OCI-LY1 (cell line): ENCODE measurements at regions not wholly inside any gene's neighbourhood (a gene's known extent, or its start where the extent isn't known, plus 50 kb on each side); places are given as distances from the start of the nearest gene placed in this dataset.

ENCODE experiments used
- H2AFZ ChIP-seq: fragments of 200-600 bp; sonication (generic), shearing (Covaris generic); 2 replicates; pipeline ENCODE4 v1.6.0; 2014; ENCODE audit warnings: antibody characterized with exemption, mild to moderate bottlenecking, low read length
- H3F3A ChIP-seq: fragments of 200-600 bp; sonication (generic), shearing (Covaris generic); 2 replicates; pipeline ENCODE4 v1.6.0; 2014; ENCODE audit warnings: mild to moderate bottlenecking, antibody characterized with exemption, low read length, moderate library complexity; ENCODE audit not compliant: insufficient read depth
- H3K27ac ChIP-seq: fragments of 200-600 bp; sonication (generic); 2 replicates; pipeline ENCODE4 v1.5.1; 2014; ENCODE audit warnings: low read length, mixed run types, mild to moderate bottlenecking, low read depth; ENCODE audit not compliant: poor library complexity, severe bottlenecking
- H3K27me3 ChIP-seq: fragments of 200-600 bp; sonication (generic); 2 replicates; pipeline ENCODE4 v1.6.0; 2014; ENCODE audit warnings: antibody characterized with exemption, mild to moderate bottlenecking, low read length, moderate library complexity; ENCODE audit not compliant: insufficient read depth
- H3K36me3 ChIP-seq: fragments of 200-600 bp; sonication (generic); 2 replicates; pipeline ENCODE4 v1.6.1; 2014; ENCODE audit warnings: mild to moderate bottlenecking, antibody characterized with exemption, low read length, moderate library complexity, mixed read lengths; ENCODE audit not compliant: insufficient read depth
- H3K4me1 ChIP-seq: fragments of 200-600 bp; sonication (generic); 2 replicates; pipeline ENCODE4 v1.5.1; 2014; ENCODE audit warnings: mild to moderate bottlenecking, low read length, moderate library complexity; ENCODE audit not compliant: insufficient read depth, severe bottlenecking
- H3K4me2 ChIP-seq: fragments of 200-600 bp; sonication (generic), shearing (Covaris generic); 2 replicates; pipeline ENCODE4 v1.6.1; 2014; ENCODE audit warnings: low read length
- H3K4me3 ChIP-seq: fragments of 200-600 bp; sonication (generic); 2 replicates; pipeline ENCODE4 v1.5.1; 2014; ENCODE audit warnings: low read length, low read depth, mild to moderate bottlenecking, mixed read lengths; ENCODE audit not compliant: poor library complexity, severe bottlenecking
- H3K79me2 ChIP-seq: fragments of 200-600 bp; shearing (Covaris generic); 2 replicates; pipeline ENCODE4 v1.6.1; 2016; ENCODE audit warnings: mixed run types, low read length, mixed read lengths; ENCODE audit not compliant: insufficient read depth
- H3K9ac ChIP-seq: fragments of 200-600 bp; sonication (generic), shearing (Covaris generic); 2 replicates; pipeline ENCODE4 v1.6.1; 2014; ENCODE audit warnings: mild to moderate bottlenecking, low read length, mixed read lengths
- H3K9me2 ChIP-seq: fragments of 200-600 bp; sonication (generic), shearing (Covaris generic); 2 replicates; pipeline ENCODE4 v1.6.1; 2014; ENCODE audit warnings: low read depth, mild to moderate bottlenecking, low read length, mixed read lengths
- H3K9me3 ChIP-seq: fragments of 200-600 bp; shearing (Covaris generic); 2 replicates; pipeline ENCODE4 v1.6.1; 2014; ENCODE audit warnings: low read length, mixed read lengths
- H4K20me1 ChIP-seq: fragments of 200-600 bp; sonication (generic), shearing (Covaris generic); 2 replicates; pipeline ENCODE4 v1.6.0; 2016; ENCODE audit warnings: mild to moderate bottlenecking, low read length; ENCODE audit not compliant: insufficient read depth
- CTCF ChIP-seq: fragments of 200-600 bp; sonication (generic), shearing (Covaris generic); IDR thresholded peaks from 2 replicates; pipeline ENCODE4 v1.5.1; 2017; ENCODE audit warnings: mild to moderate bottlenecking, antibody characterized with exemption, low read length, moderate library complexity, mixed read lengths
- EZH2 ChIP-seq: fragments of 200-600 bp; sonication (generic), shearing (Covaris generic); IDR thresholded peaks from 2 replicates; pipeline ENCODE4 v1.8.0; 2017; ENCODE audit warnings: borderline replicate concordance, mixed run types, mild to moderate bottlenecking, antibody characterized with exemption, low read length, moderate library complexity, mixed read lengths

- no peaks in the 10 kb centered on the region for H3K9me3 ChIP-seq
- no peaks in the 10 kb centered on the region for H4K20me1 ChIP-seq
- H3K4me1 ChIP-seq = no peaks in the 10 kb centered on the region
- no peak overlapping the region for H2AFZ ChIP-seq
- H3K9me2 ChIP-seq = no peaks in the 10 kb centered on the region
- H3K36me3 ChIP-seq = no peaks in the 10 kb centered on the region
- H3K4me2 ChIP-seq = no peak overlapping the region
- no peaks in the 10 kb centered on the region; the same call in 1 of the 2 replicates for H3K27me3 ChIP-seq
- no peaks in the 10 kb centered on the region for H3K79me2 ChIP-seq
- no peak overlapping the region for H3K9ac ChIP-seq
- TF ChIP-seq CTCF (no peak), EZH2 (no peak)
- no peak overlapping the region for H3K4me3 ChIP-seq
- H3F3A ChIP-seq = no peaks in the 10 kb centered on the region
- no peak overlapping the region for H3K27ac ChIP-seq
Measured at GRCh38 chr5:42879291-42879690, 67.6 kb upstream of the SELENOP start.

- Histone ChIP-seq H3K79me2 (no peaks in the 10 kb centered on the region), H2AFZ (no peak overlapping the region)
Measured at GRCh38 chr5:42878550-42878949, 66.9 kb upstream of the SELENOP start.

GRCh38 chr5:42878041-42878440 is 66.3 kb upstream of the SELENOP start:
- H3K9me3 ChIP-seq = no peaks in the 10 kb centered on the region
- no peak overlapping the region for H3K4me3 ChIP-seq
- no peaks in the 10 kb centered on the region for H3K27me3 ChIP-seq
- H3K9ac ChIP-seq = no peak overlapping the region
- no peaks in the 10 kb centered on the region for H3K36me3 ChIP-seq
- no peaks in the 10 kb centered on the region for H4K20me1 ChIP-seq
- H3K79me2 ChIP-seq = no peaks in the 10 kb centered on the region
- H3K4me2 ChIP-seq = no peak overlapping the region
- no peaks in the 10 kb centered on the region for H3F3A ChIP-seq
- H3K9me2 ChIP-seq = no peaks in the 10 kb centered on the region
- H2AFZ ChIP-seq = no peak overlapping the region
- H3K4me1 ChIP-seq = no peaks in the 10 kb centered on the region
- H3K27ac ChIP-seq = no peak overlapping the region
- TF ChIP-seq EZH2 = no peak

More at GRCh38 chr5:42878550-42878949, 66.9 kb upstream of the SELENOP start:
- no peaks in the 10 kb centered on the region for H3F3A ChIP-seq
- no peaks in the 10 kb centered on the region for H3K36me3 ChIP-seq
- H3K4me2 ChIP-seq = no peak overlapping the region
- no peak overlapping the region for H3K4me3 ChIP-seq
- H3K9me2 ChIP-seq = no peaks in the 10 kb centered on the region
- no peaks in the 10 kb centered on the region for H4K20me1 ChIP-seq
- no peak overlapping the region for H3K9ac ChIP-seq
- H3K27me3 ChIP-seq = no peaks in the 10 kb centered on the region; the same call in 1 of the 2 replicates
- H3K4me1 ChIP-seq = no peaks in the 10 kb centered on the region
- H3K9me3 ChIP-seq = no peaks in the 10 kb centered on the region
- no peak for TF ChIP-seq CTCF
- no peak for TF ChIP-seq EZH2
- H3K27ac ChIP-seq = no peak overlapping the region

GRCh38 chr5:42877431-42877830 is 65.7 kb upstream of the SELENOP start:
- no peak for TF ChIP-seq EZH2
- TF ChIP-seq CTCF = no peak
- H3K9ac ChIP-seq = no peak overlapping the region
- H3K27me3 ChIP-seq = no peaks in the 10 kb centered on the region
- no peaks in the 10 kb centered on the region for H4K20me1 ChIP-seq
- H2AFZ ChIP-seq = no peak overlapping the region
- no peak overlapping the region for H3K27ac ChIP-seq
- H3K4me1 ChIP-seq = no peaks in the 10 kb centered on the region
- H3K4me3 ChIP-seq = no peak overlapping the region
- H3K79me2 ChIP-seq = no peaks in the 10 kb centered on the region
- no peaks in the 10 kb centered on the region for H3F3A ChIP-seq
- no peaks in the 10 kb centered on the region for H3K9me2 ChIP-seq
- no peaks in the 10 kb centered on the region for H3K36me3 ChIP-seq
- no peaks in the 10 kb centered on the region for H3K9me3 ChIP-seq
- no peak overlapping the region for H3K4me2 ChIP-seq
